ENCODE measurements at regions not wholly inside any gene's neighbourhood (a gene's known extent, or its start where the extent isn't known, plus 50 kb on each side); places are given as distances from the start of the nearest gene placed in this dataset.
A peak's percentile ranks its signal among the peaks of the same experiment; 100 is the strongest.

DNA sequence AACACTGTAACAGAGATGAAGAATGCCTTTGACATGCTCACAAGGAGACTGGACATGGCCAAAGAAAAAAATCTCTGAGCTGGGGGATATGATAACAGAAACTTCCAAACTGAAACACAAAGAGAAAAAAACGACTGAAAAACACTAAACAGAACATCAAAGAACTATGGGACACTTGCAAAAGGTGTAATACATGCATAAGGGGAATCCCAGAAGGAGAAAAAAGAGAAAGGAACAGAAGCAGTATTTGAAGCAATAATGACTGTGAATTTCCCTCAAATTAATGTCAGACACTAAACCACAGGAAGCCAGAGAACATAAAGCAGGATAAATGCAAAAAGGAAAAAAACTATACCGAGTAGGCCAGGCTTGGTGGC is 117.4 kb upstream of the ARID1B start:
- peaks cover 5% of the 10 kb centered on the region; the same call in 1 of the 2 replicates for H3K9me2 ChIP-seq (ENCODE audit: insufficient read depth)
- H3K9me3 Mint-ChIP-seq, result peaks cover 6% of the 10 kb centered on the region; the same call in 2 of the 3 replicates
- no peak overlapping the region for H3K27ac Mint-ChIP-seq
- H3K27me3 Mint-ChIP-seq (ENCODE audit: insufficient read depth, low read depth, poor library complexity), result no peaks in the 10 kb centered on the region
- TF ChIP-seq ZNF114 (CRISPR knock-in tag; IDR thresholded peaks at IDR 0.05), result no peak
- TF ChIP-seq STAT1 (IDR thresholded peaks at IDR 0.05; ENCODE audit: unreplicated experiment), result no peak
- TF ChIP-seq JUNB (IDR thresholded peaks at IDR 0.05; ENCODE audit: unreplicated experiment), result no peak
- no peak for TF ChIP-seq CREB1 (CRISPR knock-in tag; IDR thresholded peaks at IDR 0.05; ENCODE audit: low read depth)
- TF ChIP-seq EZH2 (IDR thresholded peaks at IDR 0.05; ENCODE audit: low read depth, unreplicated experiment), result no peak
- no peak for TF ChIP-seq CTCF (conservative IDR thresholded peaks at IDR 0.05; ENCODE audit: low read depth in 2 of 2)
- TF ChIP-seq, protein P1, sequence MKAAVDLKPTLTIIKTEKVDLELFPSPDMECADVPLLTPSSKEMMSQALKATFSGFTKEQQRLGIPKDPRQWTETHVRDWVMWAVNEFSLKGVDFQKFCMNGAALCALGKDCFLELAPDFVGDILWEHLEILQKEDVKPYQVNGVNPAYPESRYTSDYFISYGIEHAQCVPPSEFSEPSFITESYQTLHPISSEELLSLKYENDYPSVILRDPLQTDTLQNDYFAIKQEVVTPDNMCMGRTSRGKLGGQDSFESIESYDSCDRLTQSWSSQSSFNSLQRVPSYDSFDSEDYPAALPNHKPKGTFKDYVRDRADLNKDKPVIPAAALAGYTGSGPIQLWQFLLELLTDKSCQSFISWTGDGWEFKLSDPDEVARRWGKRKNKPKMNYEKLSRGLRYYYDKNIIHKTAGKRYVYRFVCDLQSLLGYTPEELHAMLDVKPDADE (IDR thresholded peaks at IDR 0.05), result no peak
- TF ChIP-seq, protein P2, sequence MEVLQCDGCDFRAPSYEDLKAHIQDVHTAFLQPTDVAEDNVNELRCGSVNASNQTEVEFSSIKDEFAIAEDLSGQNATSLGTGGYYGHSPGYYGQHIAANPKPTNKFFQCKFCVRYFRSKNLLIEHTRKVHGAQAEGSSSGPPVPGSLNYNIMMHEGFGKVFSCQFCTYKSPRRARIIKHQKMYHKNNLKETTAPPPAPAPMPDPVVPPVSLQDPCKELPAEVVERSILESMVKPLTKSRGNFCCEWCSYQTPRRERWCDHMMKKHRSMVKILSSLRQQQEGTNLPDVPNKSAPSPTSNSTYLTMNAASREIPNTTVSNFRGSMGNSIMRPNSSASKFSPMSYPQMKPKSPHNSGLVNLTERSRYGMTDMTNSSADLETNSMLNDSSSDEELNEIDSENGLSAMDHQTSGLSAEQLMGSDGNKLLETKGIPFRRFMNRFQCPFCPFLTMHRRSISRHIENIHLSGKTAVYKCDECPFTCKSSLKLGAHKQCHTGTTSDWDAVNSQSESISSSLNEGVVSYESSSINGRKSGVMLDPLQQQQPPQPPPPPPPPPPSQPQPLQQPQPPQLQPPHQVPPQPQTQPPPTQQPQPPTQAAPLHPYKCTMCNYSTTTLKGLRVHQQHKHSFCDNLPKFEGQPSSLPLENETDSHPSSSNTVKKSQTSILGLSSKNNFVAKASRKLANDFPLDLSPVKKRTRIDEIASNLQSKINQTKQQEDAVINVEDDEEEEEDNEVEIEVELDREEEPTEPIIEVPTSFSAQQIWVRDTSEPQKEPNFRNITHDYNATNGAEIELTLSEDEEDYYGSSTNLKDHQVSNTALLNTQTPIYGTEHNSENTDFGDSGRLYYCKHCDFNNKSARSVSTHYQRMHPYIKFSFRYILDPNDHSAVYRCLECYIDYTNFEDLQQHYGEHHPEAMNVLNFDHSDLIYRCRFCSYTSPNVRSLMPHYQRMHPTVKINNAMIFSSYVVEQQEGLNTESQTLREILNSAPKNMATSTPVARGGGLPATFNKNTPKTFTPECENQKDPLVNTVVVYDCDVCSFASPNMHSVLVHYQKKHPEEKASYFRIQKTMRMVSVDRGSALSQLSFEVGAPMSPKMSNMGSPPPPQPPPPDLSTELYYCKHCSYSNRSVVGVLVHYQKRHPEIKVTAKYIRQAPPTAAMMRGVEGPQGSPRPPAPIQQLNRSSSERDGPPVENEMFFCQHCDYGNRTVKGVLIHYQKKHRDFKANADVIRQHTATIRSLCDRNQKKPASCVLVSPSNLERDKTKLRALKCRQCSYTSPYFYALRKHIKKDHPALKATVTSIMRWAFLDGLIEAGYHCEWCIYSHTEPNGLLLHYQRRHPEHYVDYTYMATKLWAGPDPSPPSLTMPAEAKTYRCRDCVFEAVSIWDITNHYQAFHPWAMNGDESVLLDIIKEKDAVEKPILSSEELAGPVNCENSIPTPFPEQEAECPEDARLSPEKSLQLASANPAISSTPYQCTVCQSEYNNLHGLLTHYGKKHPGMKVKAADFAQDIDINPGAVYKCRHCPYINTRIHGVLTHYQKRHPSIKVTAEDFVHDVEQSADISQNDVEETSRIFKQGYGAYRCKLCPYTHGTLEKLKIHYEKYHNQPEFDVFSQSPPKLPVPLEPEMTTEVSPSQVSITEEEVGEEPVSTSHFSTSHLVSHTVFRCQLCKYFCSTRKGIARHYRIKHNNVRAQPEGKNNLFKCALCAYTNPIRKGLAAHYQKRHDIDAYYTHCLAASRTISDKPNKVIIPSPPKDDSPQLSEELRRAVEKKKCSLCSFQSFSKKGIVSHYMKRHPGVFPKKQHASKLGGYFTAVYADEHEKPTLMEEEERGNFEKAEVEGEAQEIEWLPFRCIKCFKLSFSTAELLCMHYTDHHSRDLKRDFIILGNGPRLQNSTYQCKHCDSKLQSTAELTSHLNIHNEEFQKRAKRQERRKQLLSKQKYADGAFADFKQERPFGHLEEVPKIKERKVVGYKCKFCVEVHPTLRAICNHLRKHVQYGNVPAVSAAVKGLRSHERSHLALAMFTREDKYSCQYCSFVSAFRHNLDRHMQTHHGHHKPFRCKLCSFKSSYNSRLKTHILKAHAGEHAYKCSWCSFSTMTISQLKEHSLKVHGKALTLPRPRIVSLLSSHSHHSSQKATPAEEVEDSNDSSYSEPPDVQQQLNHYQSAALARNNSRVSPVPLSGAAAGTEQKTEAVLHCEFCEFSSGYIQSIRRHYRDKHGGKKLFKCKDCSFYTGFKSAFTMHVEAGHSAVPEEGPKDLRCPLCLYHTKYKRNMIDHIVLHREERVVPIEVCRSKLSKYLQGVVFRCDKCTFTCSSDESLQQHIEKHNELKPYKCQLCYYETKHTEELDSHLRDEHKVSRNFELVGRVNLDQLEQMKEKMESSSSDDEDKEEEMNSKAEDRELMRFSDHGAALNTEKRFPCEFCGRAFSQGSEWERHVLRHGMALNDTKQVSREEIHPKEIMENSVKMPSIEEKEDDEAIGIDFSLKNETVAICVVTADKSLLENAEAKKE (CRISPR knock-in tag; IDR thresholded peaks at IDR 0.05), result no peak
- TF ChIP-seq ZNF331 (CRISPR knock-in tag; IDR thresholded peaks at IDR 0.05; ENCODE audit: low read depth), result no peak
- TF ChIP-seq, protein P3, sequence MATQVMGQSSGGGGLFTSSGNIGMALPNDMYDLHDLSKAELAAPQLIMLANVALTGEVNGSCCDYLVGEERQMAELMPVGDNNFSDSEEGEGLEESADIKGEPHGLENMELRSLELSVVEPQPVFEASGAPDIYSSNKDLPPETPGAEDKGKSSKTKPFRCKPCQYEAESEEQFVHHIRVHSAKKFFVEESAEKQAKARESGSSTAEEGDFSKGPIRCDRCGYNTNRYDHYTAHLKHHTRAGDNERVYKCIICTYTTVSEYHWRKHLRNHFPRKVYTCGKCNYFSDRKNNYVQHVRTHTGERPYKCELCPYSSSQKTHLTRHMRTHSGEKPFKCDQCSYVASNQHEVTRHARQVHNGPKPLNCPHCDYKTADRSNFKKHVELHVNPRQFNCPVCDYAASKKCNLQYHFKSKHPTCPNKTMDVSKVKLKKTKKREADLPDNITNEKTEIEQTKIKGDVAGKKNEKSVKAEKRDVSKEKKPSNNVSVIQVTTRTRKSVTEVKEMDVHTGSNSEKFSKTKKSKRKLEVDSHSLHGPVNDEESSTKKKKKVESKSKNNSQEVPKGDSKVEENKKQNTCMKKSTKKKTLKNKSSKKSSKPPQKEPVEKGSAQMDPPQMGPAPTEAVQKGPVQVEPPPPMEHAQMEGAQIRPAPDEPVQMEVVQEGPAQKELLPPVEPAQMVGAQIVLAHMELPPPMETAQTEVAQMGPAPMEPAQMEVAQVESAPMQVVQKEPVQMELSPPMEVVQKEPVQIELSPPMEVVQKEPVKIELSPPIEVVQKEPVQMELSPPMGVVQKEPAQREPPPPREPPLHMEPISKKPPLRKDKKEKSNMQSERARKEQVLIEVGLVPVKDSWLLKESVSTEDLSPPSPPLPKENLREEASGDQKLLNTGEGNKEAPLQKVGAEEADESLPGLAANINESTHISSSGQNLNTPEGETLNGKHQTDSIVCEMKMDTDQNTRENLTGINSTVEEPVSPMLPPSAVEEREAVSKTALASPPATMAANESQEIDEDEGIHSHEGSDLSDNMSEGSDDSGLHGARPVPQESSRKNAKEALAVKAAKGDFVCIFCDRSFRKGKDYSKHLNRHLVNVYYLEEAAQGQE (IDR thresholded peaks at IDR 0.05; ENCODE audit: unreplicated experiment), result no peak
- TF ChIP-seq POLR2AphosphoS5 (IDR thresholded peaks at IDR 0.05; ENCODE audit: low read depth), result no peak
- no peak for TF ChIP-seq EZH2phosphoT487 (IDR thresholded peaks at IDR 0.05; ENCODE audit: unreplicated experiment)
- no peak overlapping the region for H3K4me2 ChIP-seq
- no peaks in the 10 kb centered on the region for H4K20me1 ChIP-seq (replicated peaks; ENCODE audit: insufficient read depth)
- no peak for DNase-seq (ENCODE audit: low spot score)
- H3K79me2 ChIP-seq (replicated peaks; ENCODE audit: insufficient read depth), result no peaks in the 10 kb centered on the region
- peaks cover 2% of the 10 kb centered on the region; the same call in 1 of the 3 replicates for H3K36me3 Mint-ChIP-seq (ENCODE audit: low read depth)
- no peak overlapping the region for H3K27ac ChIP-seq (ENCODE audit: low read depth)
- H3K4me1 Mint-ChIP-seq, result peaks cover 39% of the 10 kb centered on the region
- no peak for ATAC-seq
- H3K4me3 Mint-ChIP-seq, result no peak overlapping the region
- H3K4me1 ChIP-seq (ENCODE audit: insufficient read depth), result peaks cover 12% of the 10 kb centered on the region
- no peaks in the 10 kb centered on the region for H3F3A ChIP-seq (replicated peaks; ENCODE audit: low read depth)
- no peak overlapping the region for H3K4me3 ChIP-seq
- H3K27me3 ChIP-seq (ENCODE audit: insufficient read depth), result no peaks in the 10 kb centered on the region
- peak overlapping the region; percentile 84; the same call in 1 of the 2 replicates for H2AFZ ChIP-seq
- no peaks in the 10 kb centered on the region for H3K36me3 ChIP-seq (ENCODE audit: insufficient read depth)

All from GM23338 (cell line).